Left renal pelvis (tissue), 4 donors: ENCODE measurements at regions not wholly inside any gene's neighbourhood (a gene's known extent, or its start where the extent isn't known, plus 50 kb on each side); places are given as distances from the start of the nearest gene placed in this dataset.
"Not testable (repeated sequence)": the region's sequence is repeated elsewhere in the genome, so short reads cannot be mapped to it uniquely, and the experiment has no call there.

Experiments used
- DNase-seq, 4 donors: peaks; one replicate each; pipeline ENCODE4 v3.0.0-alpha.2; 2013; ENCODE audit warnings: low read depth in 4 of 4, low spot score in 3 of 4

DNA sequence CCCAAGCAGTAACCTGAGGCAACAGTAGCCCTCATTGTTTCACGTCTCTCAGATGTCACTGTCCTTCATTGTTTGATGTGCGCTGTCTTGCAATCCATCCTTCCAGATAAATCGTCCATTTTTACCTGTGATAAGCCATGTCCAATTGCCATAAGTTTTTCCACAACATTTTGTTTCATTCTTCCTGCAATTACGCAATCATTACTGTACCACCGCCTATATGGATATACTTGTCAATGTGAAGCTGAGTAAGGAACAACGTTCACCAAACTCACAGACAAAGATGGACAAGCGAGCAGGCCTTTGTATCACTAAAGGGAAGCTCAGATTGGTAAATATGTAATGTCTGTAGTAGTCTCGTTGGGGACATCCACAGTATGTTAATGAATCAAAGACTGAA, 452.5 kb upstream of the NDN start:
- DNase-seq, result not testable (repeated sequence)

DNA sequence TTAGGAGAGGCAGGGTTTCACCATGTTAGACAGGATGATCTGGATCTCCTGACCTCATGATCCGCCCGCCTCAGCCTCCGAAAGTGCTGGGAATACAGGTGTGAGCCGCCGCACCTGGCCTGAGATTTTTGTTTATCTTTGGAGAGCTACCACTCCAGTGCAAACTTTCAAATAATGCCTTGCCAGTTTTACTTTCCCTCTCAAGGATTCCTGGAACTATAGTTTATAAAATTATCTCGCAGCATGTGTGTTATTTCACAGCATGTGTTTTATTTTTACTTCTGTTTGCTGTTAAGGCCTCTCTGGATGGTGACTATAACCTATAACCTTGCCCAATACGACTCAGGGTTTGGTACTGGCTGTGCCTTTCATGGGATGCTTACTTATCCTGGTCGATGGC, 458.0 kb upstream of the NDN start:
- DNase-seq, result not testable (repeated sequence)

DNA sequence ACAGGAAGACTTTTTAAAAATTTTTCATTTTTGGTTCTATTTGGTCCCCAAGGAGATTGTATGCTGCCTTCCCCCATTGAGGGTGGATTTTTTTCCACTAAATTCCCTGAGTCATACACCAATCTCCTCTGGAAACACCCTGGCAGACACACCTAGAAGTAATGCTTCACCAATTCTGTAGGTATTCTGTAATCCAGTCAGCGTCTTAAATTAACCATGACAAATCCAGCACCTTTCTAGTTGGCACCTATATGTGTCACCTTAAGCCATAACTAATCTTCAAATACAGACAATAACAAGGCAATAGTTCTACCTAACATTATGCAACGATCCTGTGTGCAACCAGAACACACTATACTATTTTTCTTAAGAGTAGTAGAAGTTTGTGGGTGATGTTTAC, 459.1 kb upstream of the NDN start:
- DNase-seq, result no peak

DNA sequence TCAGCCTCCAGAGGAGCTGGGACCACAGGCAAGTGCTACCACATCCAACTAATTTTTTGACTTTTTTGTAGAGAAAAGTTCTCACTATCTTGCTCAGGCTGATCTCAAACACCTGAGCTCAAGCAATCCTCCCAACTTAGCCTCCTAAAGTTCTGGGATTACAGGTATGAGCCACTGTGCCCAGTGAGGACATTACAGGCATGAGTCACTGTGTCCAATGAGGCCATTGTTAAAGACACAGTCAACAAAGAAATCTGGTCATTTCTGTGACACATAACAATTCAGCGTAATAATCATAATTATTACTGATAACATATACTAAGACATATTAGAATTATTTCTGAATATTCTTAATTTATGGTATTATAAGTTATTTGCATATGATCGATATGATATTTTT, 463.4 kb upstream of the NDN start:
- DNase-seq, result no peak

DNA sequence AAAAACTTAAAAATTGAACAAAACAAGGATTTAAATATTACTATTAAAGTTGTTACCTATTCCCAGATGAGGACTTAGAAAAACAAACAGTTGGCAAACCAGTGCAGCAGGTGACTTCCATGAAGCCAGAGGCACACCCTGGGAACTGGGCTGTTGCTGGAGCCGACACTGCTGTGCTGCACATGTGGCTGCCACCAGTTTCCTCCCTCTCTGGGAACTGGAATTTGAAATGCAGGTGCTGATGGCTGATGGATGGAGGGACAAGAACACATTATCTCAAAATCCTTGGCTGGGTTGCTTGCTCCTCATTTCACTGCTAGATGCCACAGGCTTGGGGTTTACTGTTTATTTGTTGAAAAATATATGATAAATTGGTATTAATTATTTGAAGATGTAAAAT, 471.2 kb upstream of the NDN start:
- DNase-seq, result not testable (repeated sequence)

DNA sequence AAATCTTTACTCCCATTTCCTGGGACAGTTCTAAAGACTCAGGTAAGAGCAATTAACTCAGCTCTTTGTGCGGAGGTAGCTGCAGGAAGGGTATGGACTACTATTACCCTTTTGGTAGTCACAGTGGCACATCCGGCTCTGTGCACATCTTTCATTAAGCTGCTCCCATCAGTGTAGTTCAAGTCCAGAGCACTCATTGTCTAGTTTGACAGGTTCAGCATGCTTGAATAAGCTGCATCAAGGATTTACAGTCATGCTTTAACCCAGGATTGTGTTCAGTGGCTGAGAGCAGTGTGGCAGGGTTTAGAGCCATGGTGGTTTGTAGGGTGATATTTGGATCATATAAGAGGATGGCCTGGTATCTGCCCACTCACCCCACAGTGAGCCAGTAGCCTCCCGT, 478.4 kb upstream of the NDN start:
- DNase-seq, result not testable (repeated sequence)

DNA sequence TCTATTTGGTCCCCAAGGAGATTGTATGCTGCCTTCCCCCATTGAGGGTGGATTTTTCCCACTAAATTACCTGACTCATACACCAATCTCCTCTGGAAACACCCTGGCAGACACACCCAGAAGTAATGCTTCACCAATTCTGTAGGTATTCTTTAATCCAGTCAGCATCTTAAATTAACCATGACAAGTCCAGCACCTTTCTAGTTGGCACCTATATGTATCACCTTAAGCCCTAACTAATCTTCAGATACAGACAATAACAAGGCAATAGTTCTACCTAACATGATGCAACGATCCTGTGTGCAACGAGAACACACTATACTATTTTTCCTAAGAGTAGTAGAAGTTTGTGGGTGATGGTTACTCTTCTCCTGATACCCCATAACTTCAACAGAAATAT, 473.3 kb upstream of the NPAP1 start:
- DNase-seq, result not testable (repeated sequence)

DNA sequence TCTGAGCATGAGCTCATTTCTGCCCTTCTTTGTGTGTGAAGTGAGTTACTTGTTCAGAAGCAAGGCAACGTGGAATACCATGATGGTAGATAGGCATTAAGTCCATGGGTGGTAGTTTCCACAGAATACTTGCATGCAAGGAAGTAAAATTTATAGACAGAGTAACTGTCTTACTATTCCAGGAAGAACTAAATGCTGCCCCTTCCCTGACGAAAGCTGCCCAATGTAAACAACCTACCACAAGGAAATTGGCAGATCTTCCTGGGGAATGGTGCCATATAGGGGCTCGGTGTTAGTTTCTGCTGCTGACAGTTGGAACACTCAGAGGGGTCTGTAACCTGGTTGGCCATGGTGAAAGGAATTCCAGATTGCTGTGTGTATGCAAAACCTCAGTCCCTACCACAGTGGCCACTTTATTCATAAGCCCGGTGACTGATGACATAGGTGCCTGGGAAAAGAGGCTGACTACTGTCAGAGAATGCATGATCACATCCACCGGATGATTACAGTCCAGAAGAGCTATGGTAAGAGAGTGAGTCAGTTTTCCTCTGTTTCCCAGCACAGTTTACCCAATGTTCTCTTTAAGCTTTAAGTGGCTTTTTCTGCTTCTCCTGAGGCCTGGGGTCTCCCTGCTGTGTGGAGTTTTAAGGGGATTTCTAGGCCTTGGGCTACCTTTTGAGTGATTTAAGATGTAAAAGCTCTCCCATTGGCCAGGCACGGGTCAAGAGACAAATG, 463.7 kb upstream of the NPAP1 start:
- not testable (repeated sequence) for DNase-seq

DNA sequence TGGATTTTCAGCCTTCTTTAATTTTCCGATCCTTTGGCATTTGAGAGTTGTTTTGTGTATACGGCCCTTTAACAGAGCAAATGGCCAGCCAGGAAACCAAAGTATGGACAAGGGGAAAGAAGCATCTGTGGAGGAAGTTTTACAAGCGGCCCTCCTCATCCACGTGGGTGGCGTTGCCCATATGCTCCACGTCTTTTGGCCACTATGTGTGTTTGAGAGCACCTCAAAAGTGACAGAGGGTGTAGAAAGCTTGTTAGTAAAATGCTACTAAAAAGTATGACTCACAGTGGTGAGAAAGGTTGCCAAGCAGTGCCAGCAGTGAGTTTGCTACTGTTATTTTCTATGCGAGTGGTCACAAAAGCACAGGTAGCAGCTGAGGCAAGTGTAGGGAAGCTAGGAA, 451.8 kb upstream of the NPAP1 start:
- DNase-seq, result no peak

DNA sequence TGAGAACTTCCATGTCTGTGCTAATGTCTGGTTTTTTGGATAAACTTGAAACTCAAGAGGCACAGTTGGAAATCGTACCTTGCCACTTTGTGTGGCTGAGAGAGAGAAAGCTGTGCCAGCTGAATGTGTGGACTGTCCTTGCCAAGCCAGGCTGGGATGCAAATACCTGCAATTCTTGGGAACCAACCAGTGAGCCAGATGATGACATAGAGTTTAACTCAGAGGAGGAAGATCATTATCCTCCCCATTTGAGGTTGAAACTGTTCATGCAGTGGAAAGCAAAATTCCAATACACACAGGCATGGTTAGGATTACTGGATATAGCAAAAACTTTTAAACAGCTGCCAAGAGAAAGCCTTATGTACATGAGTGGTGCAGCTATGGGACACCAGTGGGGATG, 451.4 kb upstream of the NPAP1 start:
- no peak for DNase-seq

DNA sequence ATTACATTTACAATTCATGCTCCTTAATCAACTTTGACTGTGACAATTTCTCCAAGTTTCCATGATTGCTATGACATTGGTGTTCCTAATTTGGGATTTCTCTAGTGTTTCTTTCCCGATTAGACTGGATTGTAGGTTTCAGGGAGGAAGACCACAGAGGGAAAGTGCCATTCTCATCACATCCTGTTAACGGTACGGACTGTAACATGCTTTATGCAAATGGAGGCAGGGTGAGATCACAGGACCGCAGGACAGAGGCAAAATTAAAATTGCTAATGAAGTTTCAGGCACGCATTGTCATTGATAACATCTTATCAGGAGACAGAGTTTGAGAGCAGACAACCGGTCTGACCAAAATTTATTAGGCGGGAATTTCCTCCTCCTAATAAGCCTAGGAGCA, 446.7 kb upstream of the NPAP1 start:
- not testable (repeated sequence) for DNase-seq

DNA sequence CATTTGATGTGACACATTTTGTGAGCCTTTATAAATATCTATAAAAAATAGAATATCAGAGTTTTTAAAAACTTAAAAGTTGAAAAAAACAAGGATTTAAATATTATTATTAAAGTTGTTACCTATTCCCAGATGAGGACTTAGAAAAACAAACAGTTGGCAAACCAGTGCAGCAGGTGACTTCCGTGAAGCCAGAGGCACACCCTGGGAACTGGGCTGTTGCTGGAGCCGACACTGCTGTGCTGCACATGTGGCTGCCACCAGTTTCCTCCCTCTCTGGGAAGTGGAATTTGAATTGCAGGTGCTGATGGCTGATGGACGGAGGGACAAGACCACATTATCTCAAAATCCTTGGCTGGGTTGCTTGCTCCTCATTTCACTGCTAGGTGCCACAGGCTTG, 442.4 kb upstream of the NPAP1 start:
- not testable (repeated sequence) for DNase-seq

DNA sequence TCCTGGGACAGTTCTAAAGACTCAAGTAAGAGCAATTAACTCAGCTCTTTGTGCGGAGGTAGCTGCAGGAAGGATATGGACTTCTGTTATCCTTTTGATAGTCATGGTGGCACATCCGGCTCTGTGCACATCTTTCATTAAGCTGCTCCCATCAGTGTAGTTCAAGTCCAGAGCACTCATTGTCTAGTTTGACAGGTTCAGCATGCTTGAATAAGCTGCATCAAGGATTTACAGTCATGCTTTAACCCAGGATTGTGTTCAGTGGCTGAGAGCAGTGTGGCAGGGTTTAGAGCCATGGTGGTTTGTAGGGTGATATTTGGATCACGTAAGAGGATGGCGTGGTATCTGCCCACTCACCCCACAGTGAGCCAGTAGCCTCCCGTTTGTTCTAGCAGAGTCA, 435.0 kb upstream of the NPAP1 start:
- DNase-seq, result not testable (repeated sequence)

DNA sequence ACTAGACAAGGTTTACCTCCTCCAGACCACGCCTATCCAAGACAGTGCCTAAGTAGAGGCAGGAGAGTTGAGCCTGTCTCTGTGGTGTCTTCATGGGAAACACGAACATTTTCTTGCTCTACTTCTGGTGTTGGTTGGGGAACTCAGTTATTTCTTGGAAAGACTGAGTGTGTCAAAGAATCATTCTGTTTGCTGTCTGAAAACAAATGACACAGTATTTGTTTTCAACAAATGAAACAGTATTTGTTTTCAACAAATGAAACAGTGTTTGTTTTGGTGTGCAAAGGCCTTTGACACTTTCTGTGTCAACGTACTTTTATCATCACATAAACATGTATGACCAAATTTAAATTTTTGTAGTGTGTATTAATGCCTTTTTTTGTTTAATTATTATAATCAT, 416.5 kb upstream of the NPAP1 start:
- not testable (repeated sequence) for DNase-seq

DNA sequence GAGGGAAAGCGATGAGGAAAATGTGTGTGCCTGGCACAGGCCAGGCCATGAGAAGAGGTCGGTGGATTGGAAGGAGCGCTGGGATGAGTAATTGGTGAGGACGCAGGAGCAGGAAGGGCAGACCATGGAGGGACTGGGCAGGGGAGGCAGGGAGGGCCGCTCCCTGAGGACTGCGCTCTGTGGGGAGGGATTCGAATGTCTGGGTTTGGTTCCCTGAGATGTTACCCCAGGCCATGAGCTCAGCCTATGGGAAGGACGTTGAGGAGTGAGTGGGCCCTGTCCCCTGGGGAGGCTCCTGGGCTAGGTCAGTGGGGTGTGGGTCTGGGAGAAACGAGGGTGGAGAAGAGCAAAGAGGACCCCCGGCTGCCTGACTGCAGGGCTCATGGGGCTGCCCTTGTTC, 415.2 kb upstream of the NPAP1 start:
- DNase-seq, result not testable (repeated sequence)

DNA sequence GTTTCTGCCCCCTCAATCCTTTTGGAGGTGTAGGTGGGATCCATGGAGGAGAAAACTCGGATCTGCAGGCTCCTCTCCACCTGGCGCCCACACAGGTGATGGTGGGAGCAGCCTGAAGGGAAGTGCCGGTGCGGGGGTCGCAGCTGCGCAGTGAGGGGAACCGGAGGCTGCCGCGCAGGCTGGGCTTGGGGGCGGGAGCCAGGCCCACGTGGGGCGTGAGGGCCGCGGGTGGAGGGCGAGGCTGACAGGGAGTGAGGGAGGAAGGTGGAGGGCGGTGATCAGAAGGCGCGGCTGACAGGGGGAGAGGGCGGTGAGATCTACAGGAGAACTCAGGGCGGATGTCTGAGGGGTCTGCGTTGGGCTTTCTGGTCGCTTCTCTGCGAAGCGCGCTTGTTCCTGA, 414.7 kb upstream of the NPAP1 start:
- DNase-seq, result not testable (repeated sequence)

DNA sequence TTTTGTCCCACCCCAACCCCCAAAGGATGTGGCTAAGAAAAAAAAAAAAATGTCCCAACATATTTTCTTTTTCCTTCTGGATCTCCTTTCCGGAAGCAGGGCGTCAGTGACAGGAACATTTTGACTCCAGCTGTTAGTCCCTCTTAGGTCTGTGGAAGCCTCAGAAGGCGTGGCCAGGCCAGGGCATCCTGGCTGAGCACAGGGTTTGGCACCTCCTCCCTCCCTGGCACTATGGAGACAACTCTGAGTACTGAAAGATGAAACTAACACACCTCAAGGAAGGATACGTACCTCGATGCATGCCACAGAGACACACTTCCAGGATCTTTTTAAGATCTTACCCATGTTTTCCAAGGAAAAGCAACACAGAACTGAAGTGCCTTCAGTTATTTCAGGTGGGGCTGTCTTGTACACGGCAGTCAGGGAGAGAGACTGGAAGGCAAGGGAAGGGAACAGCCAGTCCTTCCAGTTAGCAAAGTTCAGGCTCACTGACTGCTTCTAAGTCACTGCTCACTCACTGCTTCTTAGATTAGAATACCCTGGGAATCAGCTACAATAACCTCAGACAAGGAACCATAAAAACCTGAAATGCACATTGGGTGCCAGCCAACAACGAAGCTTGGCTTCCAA, 406.9 kb upstream of the NPAP1 start:
- not testable (repeated sequence) for DNase-seq

DNA sequence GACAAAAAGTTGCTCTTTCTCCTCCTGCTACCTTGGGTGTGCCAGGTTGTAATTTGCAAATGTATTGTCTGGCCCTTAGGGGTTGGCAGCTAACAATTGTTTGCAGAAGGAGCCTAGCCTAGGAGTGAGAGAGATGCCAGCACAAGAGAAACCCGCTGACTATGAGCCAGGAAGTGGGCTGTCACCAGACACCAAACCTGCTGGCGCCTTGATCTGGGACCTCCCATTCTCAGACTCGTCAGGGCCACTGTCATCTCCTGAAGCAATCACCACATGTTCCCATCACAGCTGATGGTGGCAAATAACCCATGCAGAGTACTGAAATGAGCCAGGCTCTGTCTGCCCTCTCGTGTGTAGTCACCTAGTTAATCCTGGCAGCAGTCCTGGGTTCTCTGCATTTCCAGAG, 406.4 kb upstream of the NPAP1 start:
- no peak for DNase-seq

DNA sequence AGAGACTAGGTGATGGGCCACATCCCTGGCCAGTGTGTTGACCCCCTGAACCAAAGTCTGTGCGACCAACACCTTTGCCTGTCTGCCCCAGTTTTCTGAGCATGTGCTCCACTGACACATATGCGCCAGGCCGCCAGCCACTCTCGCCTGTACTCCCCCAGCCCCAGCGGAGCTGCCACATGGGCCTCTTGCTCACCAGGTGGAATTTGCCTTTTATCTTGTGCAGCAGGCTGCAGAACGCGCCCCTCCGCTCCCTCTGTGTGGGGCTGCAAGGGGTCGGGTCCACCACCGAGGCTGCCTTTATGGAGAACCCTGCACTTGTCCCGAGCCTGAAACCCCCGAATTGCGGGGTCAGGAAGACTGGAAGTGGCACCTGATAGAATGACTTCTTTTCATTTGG, 405.7 kb upstream of the NPAP1 start:
- no peak for DNase-seq

DNA sequence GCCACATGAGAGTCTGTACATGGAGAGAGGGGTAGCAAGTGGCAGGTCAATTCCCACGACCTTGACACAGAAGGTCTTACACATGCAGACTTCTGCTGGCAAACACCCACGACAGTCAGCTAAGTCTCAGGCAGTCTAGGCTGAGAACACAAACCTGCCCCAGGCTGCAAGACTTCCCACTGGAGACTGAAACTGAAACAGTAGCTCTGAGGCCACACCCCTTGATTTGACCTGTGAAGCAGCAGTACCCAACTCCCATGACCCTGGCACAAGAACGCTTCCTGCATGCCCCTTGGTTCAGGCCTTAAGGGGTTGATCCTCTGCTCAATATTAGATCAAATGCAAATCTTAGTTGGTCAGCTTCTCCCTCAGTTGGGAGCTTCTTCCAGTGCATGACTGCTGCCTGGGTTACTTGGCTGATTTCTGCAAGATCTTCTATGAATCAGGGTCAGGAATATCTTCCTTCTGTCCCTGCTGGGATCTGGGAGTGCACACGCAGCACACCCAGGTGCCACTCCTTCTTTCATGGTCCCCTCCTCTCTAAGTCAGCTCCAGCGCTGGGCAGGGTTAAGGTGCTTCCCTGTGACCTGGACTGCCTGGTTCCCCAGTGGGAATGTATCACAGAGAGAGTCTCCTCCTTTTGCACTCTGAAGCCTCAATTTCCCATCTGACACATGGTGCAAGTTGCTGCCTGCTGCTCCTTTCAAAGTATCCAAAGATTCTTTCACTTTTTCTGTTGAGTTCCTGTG, 403.9 kb upstream of the NPAP1 start:
- not testable (repeated sequence) for DNase-seq

DNA sequence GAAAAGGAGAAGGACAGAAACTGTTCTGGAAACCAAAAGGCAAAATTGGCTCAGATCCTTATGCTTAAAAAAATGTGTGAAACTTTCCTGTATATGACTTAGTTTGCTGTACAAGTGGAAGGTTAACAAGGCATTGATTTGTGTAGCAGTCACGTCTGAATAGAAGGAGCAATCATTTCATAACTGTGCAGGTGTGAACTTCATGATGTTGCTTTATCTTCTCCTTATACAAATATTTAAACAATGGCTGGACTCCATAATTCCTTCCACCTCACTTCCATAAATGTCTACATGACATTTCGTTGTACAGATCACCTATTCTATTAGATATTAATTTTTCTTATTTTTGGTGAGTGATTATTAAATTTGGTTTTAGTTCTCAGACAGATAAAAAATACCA, 382.7 kb upstream of the NPAP1 start:
- no peak for DNase-seq
